H1 (cell line): ENCODE measurements at regions not wholly inside any gene's neighbourhood (a gene's known extent, or its start where the extent isn't known, plus 50 kb on each side); places are given as distances from the start of the nearest gene placed in this dataset.

Source experiments
- CTCF ChIA-PET: fragments of 300-600 bp; sonication (Branson Sonifier 250); formaldehyde crosslinking; loops from one replicate; lab custom pipeline; 2021; ENCODE audit not compliant: partially characterized antibody; lab: Charles Lee
- POLR2A ChIA-PET: fragments of 300-600 bp; sonication (Branson Sonifier 250); formaldehyde crosslinking; loops from one replicate; lab custom pipeline; 2021; ENCODE audit warnings: inconsistent platforms; ENCODE audit not compliant: partially characterized antibody; lab: Charles Lee
- DNase-seq, 2 experiments: peaks; one replicate each; pipeline versions ENCODE4 v3.0.0 to v3.0.0-alpha.2; 2010 to 2022; ENCODE audit warnings: low spot score in 2 of 2, low read depth in 1 of 2, mixed read lengths in 1 of 2
- FAIRE-seq: peaks from 2 replicates; lab custom pipeline; 2011; peaks lifted over from hg19 to GRCh38; lab: Jason Lieb, UNC
- H2AFZ ChIP-seq: 2 replicates; pipeline ENCODE4 v1.8.1; 2012; ENCODE audit warnings: low read length, inconsistent platforms
- H2AK5ac ChIP-seq: 2 replicates; pipeline ENCODE4 v1.6.1; 2013; ENCODE audit warnings: low read depth, low read length
- H2BK120ac ChIP-seq: replicated peaks from 2 replicates; pipeline ENCODE3; 2013; ENCODE audit warnings: low read depth, low read length, inconsistent platforms
- H2BK12ac ChIP-seq: 2 replicates; pipeline ENCODE4 v1.6.1; 2013; ENCODE audit warnings: low read depth, low read length
- H2BK15ac ChIP-seq: 2 replicates; pipeline ENCODE4 v1.6.1; 2013; ENCODE audit warnings: low read length
- H2BK20ac ChIP-seq: 2 replicates; pipeline ENCODE4 v1.6.1; 2013; ENCODE audit warnings: low read length
- H2BK5ac ChIP-seq: 2 replicates; pipeline ENCODE4 v1.6.1; 2013; ENCODE audit warnings: low read depth, low read length
- H3K14ac ChIP-seq: 2 replicates; pipeline ENCODE4 v1.6.1; 2013; ENCODE audit warnings: inconsistent platforms; ENCODE audit not compliant: insufficient read length
- H3K18ac ChIP-seq: 2 replicates; pipeline ENCODE4 v1.6.1; 2013; ENCODE audit warnings: low read length; ENCODE audit errors: extremely low read depth
- H3K23ac ChIP-seq: 2 replicates; pipeline ENCODE4 v1.6.1; 2013; ENCODE audit warnings: inconsistent platforms; ENCODE audit not compliant: insufficient read length
- H3K23me2 ChIP-seq: 2 replicates; pipeline ENCODE4 v1.6.1; 2013; ENCODE audit warnings: low read depth, low read length
- H3K27ac ChIP-seq: 2 replicates; pipeline ENCODE4 v1.6.1; 2011; ENCODE audit warnings: low read depth, low read length, inconsistent platforms
- H3K27me3 ChIP-seq, 4 experiments: replicated peaks in 1 of 4; 1 replicate in 1 of 4; 2 replicates in 3 of 4; pipeline versions ENCODE4 v1.6.1 to v1.8.1; 2011 to 2013; ENCODE audit warnings: low read length in 3 of 4, mild to moderate bottlenecking in 3 of 4, inconsistent platforms in 2 of 4, mixed read lengths in 2 of 4, moderate library complexity in 1 of 4; ENCODE audit not compliant: control insufficient read depth in 3 of 4, insufficient read depth in 3 of 4; ENCODE audit errors: extremely low read depth in 1 of 4
- H3K36me3 ChIP-seq, 4 experiments: 2 replicates each; pipeline versions ENCODE4 v1.6.1 to v1.8.1; 2011 to 2013; ENCODE audit warnings: mild to moderate bottlenecking in 4 of 4, low read length in 3 of 4, moderate library complexity in 2 of 4, control low read depth in 1 of 4, inconsistent platforms in 1 of 4; ENCODE audit not compliant: insufficient read depth in 4 of 4, control insufficient read depth in 2 of 4
- H3K4ac ChIP-seq: replicated peaks from 2 replicates; pipeline ENCODE3; 2013; ENCODE audit warnings: low read length, low read depth, mixed read lengths, inconsistent platforms; ENCODE audit not compliant: insufficient read length
- H3K4me1 ChIP-seq, 4 experiments: replicated peaks in 1 of 4; 1 replicate in 1 of 4; 2 replicates in 3 of 4; pipeline versions ENCODE4 v1.6.1 to v1.8.1; 2011 to 2013; ENCODE audit warnings: low read length in 3 of 4, inconsistent platforms in 2 of 4, mixed read lengths in 1 of 4; ENCODE audit not compliant: insufficient read depth in 4 of 4, control insufficient read depth in 3 of 4
- H3K4me2 ChIP-seq, 2 experiments: 2 replicates each; pipeline versions ENCODE4 v1.6.1 to v1.8.1; 2011 to 2013; ENCODE audit warnings: low read depth in 2 of 2, low read length in 2 of 2, control low read depth in 1 of 2, inconsistent platforms in 1 of 2, mild to moderate bottlenecking in 1 of 2; ENCODE audit not compliant: insufficient read depth in 1 of 2
- H3K4me3 ChIP-seq, 4 experiments: fragments of 200-600, 300-600 bp in 1 of 4; sonication (generic), shearing (Covaris generic), sonication (Bioruptor Twin) in 1 of 4; 2 replicates each; pipeline versions ENCODE4 v1.5.1 to v1.8.1; 2011 to 2016; ENCODE audit warnings: low read length in 4 of 4, low read depth in 3 of 4, control low read depth in 2 of 4, inconsistent platforms in 2 of 4, mild to moderate bottlenecking in 2 of 4, mixed read lengths in 1 of 4, moderate library complexity in 1 of 4; ENCODE audit not compliant: insufficient read depth in 2 of 4; ENCODE audit errors: extremely low read depth in 1 of 4
- H3K56ac ChIP-seq: replicated peaks from 2 replicates; pipeline ENCODE3; 2013; ENCODE audit warnings: low read depth, mild to moderate bottlenecking, mixed read lengths, low read length, inconsistent platforms; ENCODE audit not compliant: insufficient read length
- H3K79me1 ChIP-seq: 2 replicates; pipeline ENCODE4 v1.6.1; 2013; ENCODE audit warnings: low read depth, low read length, control low read depth
- H3K79me2 ChIP-seq, 2 experiments: 2 replicates each; pipeline versions ENCODE4 v1.6.1 to v1.8.1; 2012 to 2013; ENCODE audit warnings: low read length in 2 of 2, mild to moderate bottlenecking in 2 of 2, inconsistent platforms in 1 of 2; ENCODE audit not compliant: insufficient read depth in 2 of 2, control insufficient read depth in 1 of 2
- H3K9ac ChIP-seq, 4 experiments: replicated peaks in 1 of 4; 1 replicate in 1 of 4; 2 replicates in 3 of 4; pipeline versions ENCODE4 v1.6.1 to v1.8.1; 2011 to 2013; ENCODE audit warnings: low read depth in 3 of 4, low read length in 3 of 4, control low read depth in 2 of 4, mild to moderate bottlenecking in 2 of 4, moderate library complexity in 2 of 4, inconsistent platforms in 1 of 4; ENCODE audit errors: extremely low read depth in 1 of 4
- H3K9me3 ChIP-seq, 2 experiments: 2 replicates each; pipeline versions ENCODE4 v1.6.1 to v1.8.1; 2012 to 2013; ENCODE audit warnings: mild to moderate bottlenecking in 2 of 2, moderate library complexity in 2 of 2, control low read depth in 1 of 2, inconsistent platforms in 1 of 2, low read depth in 1 of 2, low read length in 1 of 2, mixed read lengths in 1 of 2; ENCODE audit not compliant: insufficient read depth in 2 of 2
- H4K20me1 ChIP-seq, 2 experiments: replicated peaks in 1 of 2; 2 replicates each; pipeline versions ENCODE3 to v1.8.1; 2011 to 2013; ENCODE audit warnings: inconsistent platforms in 2 of 2, low read length in 2 of 2, mild to moderate bottlenecking in 1 of 2; ENCODE audit not compliant: insufficient read depth in 2 of 2, control insufficient read depth in 1 of 2
- H4K5ac ChIP-seq: 2 replicates; pipeline ENCODE4 v1.6.1; 2013; ENCODE audit warnings: low read length, low read depth, mixed read lengths, inconsistent platforms; ENCODE audit not compliant: insufficient read length
- H4K8ac ChIP-seq: 2 replicates; pipeline ENCODE4 v1.8.0; 2013; ENCODE audit warnings: mild to moderate bottlenecking, moderate library complexity, low read length, inconsistent platforms; ENCODE audit not compliant: insufficient read depth; ENCODE audit errors: extremely low read depth
- H4K91ac ChIP-seq: replicated peaks from 2 replicates; pipeline ENCODE3; 2013; ENCODE audit warnings: low read length, mixed read lengths, inconsistent platforms; ENCODE audit not compliant: insufficient read length
- SIN3A ChIP-seq, 2 experiments: IDR thresholded peaks in 1 of 2; conservative IDR thresholded peaks in 1 of 2; 2 replicates each; pipeline ENCODE4 v1.6.1; 2011 to 2012; ENCODE audit warnings: low read length in 2 of 2, improper control_type of control experiment in 1 of 2, low read depth in 1 of 2, mild to moderate bottlenecking in 1 of 2
- SP1 ChIP-seq: IDR thresholded peaks from 2 replicates; pipeline ENCODE4 v1.6.1; 2011; ENCODE audit warnings: low read depth, low read length
- SUZ12 ChIP-seq: fragments of 200-600 bp; sonication (generic); IDR thresholded peaks from 2 replicates; pipeline ENCODE4 v1.6.1; 2012; ENCODE audit warnings: mild to moderate bottlenecking, inconsistent platforms, low read length, moderate library complexity, mixed read lengths
- WGBS, 2 experiments: shearing (Covaris generic) in 1 of 2; methylation state at CpG; one replicate each; pipeline versions ENCODE4 v1.1.6 to v1.1.7; 2013 to 2015; ENCODE audit warnings: low lambda C conversion rate in 2 of 2, mixed read lengths in 2 of 2, inconsistent platforms in 1 of 2, low coverage in 1 of 2, missing lambda C conversion rate in 1 of 2; ENCODE audit not compliant: insufficient replicate concordance in 2 of 2, insufficient coverage in 1 of 2, insufficient read length in 1 of 2; ENCODE audit errors: extremely low coverage in 1 of 2, missing lambda C conversion rate in 1 of 2; 5-methylcytosine and 5-hydroxymethylcytosine counted together
- TF ChIP-seq, protein P1 (sequence below): IDR thresholded peaks from 2 replicates; pipeline ENCODE4 v1.6.1; 2012; ENCODE audit warnings: low read length, inconsistent platforms
- TF ChIP-seq, protein P2 (sequence below): IDR thresholded peaks from 2 replicates; pipeline ENCODE4 v1.6.1; 2012; ENCODE audit warnings: inconsistent platforms

DNA sequence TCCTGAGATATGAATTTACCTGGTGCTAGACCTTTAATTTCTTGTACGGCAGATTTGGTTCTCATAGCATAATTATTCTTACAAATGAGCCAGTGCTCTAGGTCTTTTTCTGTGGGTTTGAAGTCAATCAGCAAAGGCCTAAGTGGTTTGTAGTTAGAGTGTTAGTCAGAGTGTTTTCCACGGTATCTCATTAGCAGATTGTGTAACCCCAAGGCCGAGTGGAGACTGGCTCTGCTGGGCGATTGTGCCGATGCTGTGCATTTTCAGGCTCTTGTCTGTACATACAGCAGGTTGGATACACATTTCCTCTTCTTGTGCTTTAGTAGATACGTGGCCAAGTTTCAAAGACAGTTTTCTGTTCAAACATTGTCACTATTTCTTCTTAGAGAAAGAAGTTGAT, 78.6 kb upstream of the CA10 start:
- FAIRE-seq (no peak), DNase-seq (no peak)
- no peaks in the 10 kb centered on the region for H4K20me1 ChIP-seq
- no peak overlapping the region for H2BK120ac ChIP-seq
- TF ChIP-seq, protein P1, sequence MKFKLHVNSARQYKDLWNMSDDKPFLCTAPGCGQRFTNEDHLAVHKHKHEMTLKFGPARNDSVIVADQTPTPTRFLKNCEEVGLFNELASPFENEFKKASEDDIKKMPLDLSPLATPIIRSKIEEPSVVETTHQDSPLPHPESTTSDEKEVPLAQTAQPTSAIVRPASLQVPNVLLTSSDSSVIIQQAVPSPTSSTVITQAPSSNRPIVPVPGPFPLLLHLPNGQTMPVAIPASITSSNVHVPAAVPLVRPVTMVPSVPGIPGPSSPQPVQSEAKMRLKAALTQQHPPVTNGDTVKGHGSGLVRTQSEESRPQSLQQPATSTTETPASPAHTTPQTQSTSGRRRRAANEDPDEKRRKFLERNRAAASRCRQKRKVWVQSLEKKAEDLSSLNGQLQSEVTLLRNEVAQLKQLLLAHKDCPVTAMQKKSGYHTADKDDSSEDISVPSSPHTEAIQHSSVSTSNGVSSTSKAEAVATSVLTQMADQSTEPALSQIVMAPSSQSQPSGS, result no peak
- TF ChIP-seq SIN3A (conservative IDR thresholded peaks at IDR 0.05 in 1 of 2, IDR thresholded peaks at IDR 0.05 in 1 of 2; ENCODE audit: low read depth in 1 of 2, low read length in 2 of 2), result no peak
- TF ChIP-seq, protein P2, sequence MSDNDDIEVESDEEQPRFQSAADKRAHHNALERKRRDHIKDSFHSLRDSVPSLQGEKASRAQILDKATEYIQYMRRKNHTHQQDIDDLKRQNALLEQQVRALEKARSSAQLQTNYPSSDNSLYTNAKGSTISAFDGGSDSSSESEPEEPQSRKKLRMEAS, result no peak
- no peak for TF ChIP-seq SP1
- no peak for TF ChIP-seq SUZ12
- CTCF ChIA-PET, result interaction anchor here (1.5 kb wide), 1 partner anchor 131 kb away, joined by 3 read pairs; no protein-coding TSS in a partner anchor
- 94% methylated on average over 6 of the region's 6 CpGs; no CpG with 5 or more reads in 1 of the 2 experiments for WGBS, 2 experiments
- H3K79me2 ChIP-seq, result no peaks in the 10 kb centered on the region
- no peak overlapping the region for H4K91ac ChIP-seq
- H3K14ac ChIP-seq, result no peak overlapping the region
- H4K5ac ChIP-seq, result no peak overlapping the region
- H3K4me2 ChIP-seq, result no peak overlapping the region
- H3K27me3 ChIP-seq, result no peaks in the 10 kb centered on the region
- no peak overlapping the region for H4K8ac ChIP-seq
- H2AFZ ChIP-seq, result no peak overlapping the region
- no peak overlapping the region for H2BK12ac ChIP-seq
- no peaks in the 10 kb centered on the region for H3K23me2 ChIP-seq
- no peak overlapping the region for H3K4ac ChIP-seq
- H3K9ac ChIP-seq, result no peak overlapping the region
- no peak overlapping the region for H3K27ac ChIP-seq
- no peak overlapping the region for H3K4me3 ChIP-seq
- POLR2A ChIA-PET, result no interaction called here
- no peak overlapping the region for H2BK20ac ChIP-seq
- no peaks in the 10 kb centered on the region for H3K79me1 ChIP-seq
- H2BK5ac ChIP-seq, result no peak overlapping the region
- no peaks in the 10 kb centered on the region for H3K9me3 ChIP-seq
- H3K23ac ChIP-seq, result no peak overlapping the region
- H2AK5ac ChIP-seq, result no peak overlapping the region
- no peak overlapping the region for H2BK15ac ChIP-seq
- no peak overlapping the region for H3K56ac ChIP-seq
- H3K36me3 ChIP-seq, result no peaks in the 10 kb centered on the region
- no peak overlapping the region for H3K18ac ChIP-seq
- no peaks in the 10 kb centered on the region for H3K4me1 ChIP-seq
